Ascending aorta (tissue), 2 donors: ENCODE measurements at regions not wholly inside any gene's neighbourhood (a gene's known extent, or its start where the extent isn't known, plus 50 kb on each side); places are given as distances from the start of the nearest gene placed in this dataset.

Experiments used
- DNase-seq, 2 donors: peaks; one replicate each; pipeline ENCODE4 v3.0.0-alpha.2; 2019; ENCODE audit warnings: low spot score in 2 of 2
- H3K27ac ChIP-seq, 2 donors: fragments of 200-600 bp; sonication (generic); one replicate each; pipeline ENCODE4 v1.5.1; 2016 to 2017; ENCODE audit warnings: mild to moderate bottlenecking in 1 of 2
- H3K27me3 ChIP-seq: fragments of 200-600 bp; sonication (generic); one replicate; pipeline ENCODE4 v1.5.1; 2017
- H3K36me3 ChIP-seq, 2 donors: fragments of 200-600 bp; sonication (generic); one replicate each; pipeline ENCODE4 v1.5.1; 2016
- H3K4me1 ChIP-seq, 2 donors: fragments of 200-600 bp; sonication (generic); one replicate each; pipeline ENCODE4 v1.5.1; 2016 to 2017; ENCODE audit warnings: mild to moderate bottlenecking in 1 of 2
- H3K4me3 ChIP-seq, 2 donors: fragments of 200-600 bp; sonication (generic); one replicate each; pipeline ENCODE4 v1.5.1; 2016 to 2017; ENCODE audit warnings: mild to moderate bottlenecking in 1 of 2
- H3K9me3 ChIP-seq, 2 donors: fragments of 200-600 bp; sonication (generic); one replicate each; pipeline ENCODE4 v1.5.1; 2016
- intact Hi-C: fragments of 100-400 bp; cut with DNase I; formaldehyde crosslinking; loops from one replicate; pipeline ENCODE4 v1.15.1; 2023
- TF ChIP-seq, protein P1 (sequence below), 3 experiments: fragments of 200-600 bp in 2 of 3; fragments of 450-650 bp in 1 of 3; sonication (generic) in 2 of 3; IDR thresholded peaks; one replicate each; pipeline ENCODE4 v1.5.1; 2016 to 2019; ENCODE audit warnings: antibody characterized with exemption in 3 of 3, mild to moderate bottlenecking in 1 of 3, moderate library complexity in 1 of 3

GRCh38 chr18:77657651-77658298 is 408.1 kb downstream of the GALR1 start:
- TF ChIP-seq, protein P1, sequence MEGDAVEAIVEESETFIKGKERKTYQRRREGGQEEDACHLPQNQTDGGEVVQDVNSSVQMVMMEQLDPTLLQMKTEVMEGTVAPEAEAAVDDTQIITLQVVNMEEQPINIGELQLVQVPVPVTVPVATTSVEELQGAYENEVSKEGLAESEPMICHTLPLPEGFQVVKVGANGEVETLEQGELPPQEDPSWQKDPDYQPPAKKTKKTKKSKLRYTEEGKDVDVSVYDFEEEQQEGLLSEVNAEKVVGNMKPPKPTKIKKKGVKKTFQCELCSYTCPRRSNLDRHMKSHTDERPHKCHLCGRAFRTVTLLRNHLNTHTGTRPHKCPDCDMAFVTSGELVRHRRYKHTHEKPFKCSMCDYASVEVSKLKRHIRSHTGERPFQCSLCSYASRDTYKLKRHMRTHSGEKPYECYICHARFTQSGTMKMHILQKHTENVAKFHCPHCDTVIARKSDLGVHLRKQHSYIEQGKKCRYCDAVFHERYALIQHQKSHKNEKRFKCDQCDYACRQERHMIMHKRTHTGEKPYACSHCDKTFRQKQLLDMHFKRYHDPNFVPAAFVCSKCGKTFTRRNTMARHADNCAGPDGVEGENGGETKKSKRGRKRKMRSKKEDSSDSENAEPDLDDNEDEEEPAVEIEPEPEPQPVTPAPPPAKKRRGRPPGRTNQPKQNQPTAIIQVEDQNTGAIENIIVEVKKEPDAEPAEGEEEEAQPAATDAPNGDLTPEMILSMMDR (IDR thresholded peaks at IDR 0.05) = no peak

GRCh38 chr18:77658299-77658662 is 408.6 kb downstream of the GALR1 start:
- H3K4me1 ChIP-seq = no peaks in the 10 kb centered on the region
- DNase-seq = no peak
- no peak overlapping the region for H3K27ac ChIP-seq
- H3K27me3 ChIP-seq = no peaks in the 10 kb centered on the region
- intact Hi-C loops = no loop called here
- H3K4me3 ChIP-seq = no peak overlapping the region
- H3K36me3 ChIP-seq = no peaks in the 10 kb centered on the region
- TF ChIP-seq, protein P1 (IDR thresholded peaks at IDR 0.05) = no peak
- H3K9me3 ChIP-seq = no peaks in the 10 kb centered on the region

More at GRCh38 chr18:77657651-77658298, 408.1 kb downstream of the GALR1 start:
- Histone ChIP-seq H3K27me3 (no peaks in the 10 kb centered on the region), H3K4me3 (no peak overlapping the region), H3K9me3 (no peaks in the 10 kb centered on the region), H3K27ac (no peak overlapping the region), H3K36me3 (no peaks in the 10 kb centered on the region), H3K4me1 (no peaks in the 10 kb centered on the region)
- no peak for DNase-seq
- intact Hi-C loops = no loop called here

GRCh38 chr18:77658751-77659448 is 409.3 kb downstream of the GALR1 start:
- DNase-seq = no peak
- H3K4me1 ChIP-seq = no peaks in the 10 kb centered on the region
- no peaks in the 10 kb centered on the region for H3K9me3 ChIP-seq
- intact Hi-C loops = no loop called here
- H3K36me3 ChIP-seq = no peaks in the 10 kb centered on the region
- no peak overlapping the region for H3K4me3 ChIP-seq
- TF ChIP-seq, protein P1 (IDR thresholded peaks at IDR 0.05) = no peak
- no peak overlapping the region for H3K27ac ChIP-seq
- H3K27me3 ChIP-seq = no peaks in the 10 kb centered on the region

GRCh38 chr18:77666613-77667012 is 417.0 kb downstream of the GALR1 start:
- H3K27ac ChIP-seq = no peak overlapping the region
- TF ChIP-seq, protein P1 (IDR thresholded peaks at IDR 0.05) = no peak
- H3K4me3 ChIP-seq = no peak overlapping the region
- H3K4me1 ChIP-seq = no peaks in the 10 kb centered on the region
- no peaks in the 10 kb centered on the region for H3K27me3 ChIP-seq
- intact Hi-C loops = no loop called here
- no peaks in the 10 kb centered on the region for H3K9me3 ChIP-seq
- no peaks in the 10 kb centered on the region for H3K36me3 ChIP-seq
- DNase-seq = no peak

DNA sequence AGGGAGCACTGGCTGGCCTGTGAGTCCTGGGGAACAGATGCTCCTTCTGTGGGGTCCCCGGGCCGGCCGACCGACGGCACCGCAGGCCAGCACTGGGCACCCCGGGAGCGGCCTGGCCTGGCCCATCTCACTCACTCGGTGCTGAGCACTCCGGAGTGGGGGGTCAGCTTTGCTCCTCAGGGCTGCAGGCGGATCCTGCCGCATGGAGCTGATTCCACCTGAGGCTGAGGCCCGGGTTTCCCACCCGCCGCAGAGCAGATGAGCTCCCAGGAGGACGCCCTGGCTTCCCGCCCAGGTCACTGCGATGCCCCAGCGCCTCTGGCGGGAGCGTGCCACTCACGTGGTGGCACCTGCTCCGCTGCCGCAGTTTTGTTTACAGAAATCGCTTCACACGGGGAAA is 418.6 kb downstream of the GALR1 start:
- no peak for DNase-seq
- H3K36me3 ChIP-seq = no peaks in the 10 kb centered on the region

More for the DNA sequence above, 418.6 kb downstream of the GALR1 start:
- no peaks in the 10 kb centered on the region for H3K4me1 ChIP-seq
- H3K27ac ChIP-seq = no peak overlapping the region
- no peak overlapping the region for H3K4me3 ChIP-seq
- H3K27me3 ChIP-seq = no peaks in the 10 kb centered on the region
- TF ChIP-seq, protein P1 (IDR thresholded peaks at IDR 0.05) = no peak
- intact Hi-C loops = no loop called here
- H3K9me3 ChIP-seq = no peaks in the 10 kb centered on the region
